Activated CD4-positive, alpha-beta T cell treated with anti-CD3 and anti-CD28 coated beads, Interleukin-10, Interleukin-2, amounts not matched to agents 100 ng/mL and 50 ng/mL, durations not matched to agents 16 hours and 8 hours (primary cell): ENCODE measurements at regions not wholly inside any gene's neighbourhood (a gene's known extent, or its start where the extent isn't known, plus 50 kb on each side); places are given as distances from the start of the nearest gene placed in this dataset.

Experiments used
- DNase-seq: peaks from one replicate; pipeline ENCODE4 v3.0.0-alpha.2; 2020

- no peak for DNase-seq
Observed at GRCh38 chr7:28231176-28231575, 50.6 kb upstream of the JAZF1 start.

- DNase-seq: no peak
Observed at GRCh38 chr7:28236560-28236959, 56.0 kb upstream of the JAZF1 start.

GRCh38 chr7:28237363-28237762, 56.8 kb upstream of the JAZF1 start:
- DNase-seq: no peak

GRCh38 chr7:28239823-28240204, 59.2 kb upstream of the JAZF1 start:
- DNase-seq: peak; percentile 47

GRCh38 chr7:28240481-28240880, 59.9 kb upstream of the JAZF1 start:
- no peak for DNase-seq

- no peak for DNase-seq
Observed at GRCh38 chr7:28243861-28244260, 63.3 kb upstream of the JAZF1 start.

- no peak for DNase-seq
Observed at GRCh38 chr7:28245123-28245878, 64.7 kb upstream of the JAZF1 start.

GRCh38 chr7:28246921-28247461, 66.4 kb upstream of the JAZF1 start:
- no peak for DNase-seq

- DNase-seq: no peak
Observed at GRCh38 chr7:28258240-28258639, 77.6 kb upstream of the JAZF1 start.

- DNase-seq: no peak
Observed at GRCh38 chr7:28260969-28261368, 80.4 kb upstream of the JAZF1 start.

GRCh38 chr7:28263622-28264271, 83.2 kb upstream of the JAZF1 start:
- DNase-seq: no peak

GRCh38 chr7:28266402-28266801, 85.8 kb upstream of the JAZF1 start:
- DNase-seq: no peak

- DNase-seq: no peak
Observed at GRCh38 chr7:28267012-28267411, 86.4 kb upstream of the JAZF1 start.

GRCh38 chr7:28269700-28270361, 89.2 kb upstream of the JAZF1 start:
- no peak for DNase-seq

- DNase-seq: no peak
Observed at GRCh38 chr7:28270536-28270935, 89.9 kb upstream of the JAZF1 start.

GRCh38 chr7:28272461-28272877, 91.9 kb upstream of the JAZF1 start:
- DNase-seq: peak; percentile 26

- no peak for DNase-seq
Observed at GRCh38 chr7:28276298-28276697, 95.7 kb upstream of the JAZF1 start.

GRCh38 chr7:28277364-28277763, 96.8 kb upstream of the JAZF1 start:
- no peak for DNase-seq

GRCh38 chr7:28277958-28278357, 97.4 kb upstream of the JAZF1 start:
- no peak for DNase-seq

- no peak for DNase-seq
Observed at GRCh38 chr7:28280516-28280915, 99.9 kb upstream of the JAZF1 start.

GRCh38 chr7:28290496-28290895, 109.9 kb upstream of the JAZF1 start:
- no peak for DNase-seq

- no peak for DNase-seq
Observed at GRCh38 chr7:28291559-28291958, 111.0 kb upstream of the JAZF1 start.

GRCh38 chr7:28292834-28293526, 112.4 kb upstream of the JAZF1 start:
- peak; percentile 85 for DNase-seq
